HCT116 (cell line): ENCODE measurements at regions not wholly inside any gene's neighbourhood (a gene's known extent, or its start where the extent isn't known, plus 50 kb on each side); places are given as distances from the start of the nearest gene placed in this dataset.

ENCODE experiments used
- ATAC-seq: fragments of 200-7000 bp; cut with Tn5 transposase; 2 replicates; pipeline ENCODE4 v1.9.1; 2020; ENCODE audit warnings: mild to moderate bottlenecking, moderate library complexity
- BruUV-seq: library from RNA; stranded (reverse); fragments of 400-500 nt; replicated peaks from 2 replicates; lab custom pipeline; 2021; lab: Mats Ljungman, UMichigan
- CTCF ChIA-PET: fragments of 300-600 bp; sonication (Branson Sonifier 250); formaldehyde crosslinking; loops from one replicate; lab custom pipeline; 2021; ENCODE audit warnings: antibody characterized with exemption; lab: Charles Lee
- POLR2A ChIA-PET: fragments of 300-600, 350-600 bp; sonication (Branson Sonifier 250); formaldehyde crosslinking; loops from one replicate; lab custom pipeline; 2021; ENCODE audit warnings: antibody characterized with exemption; lab: Charles Lee
- RAD21 ChIA-PET, 2 experiments: fragments of 300-600 bp; sonication (Branson Sonifier 250); formaldehyde crosslinking; loops; one replicate each; lab custom pipeline; 2023; ENCODE audit warnings: low total read pairs in 2 of 2; ENCODE audit not compliant: uncharacterized antibody in 2 of 2, unreplicated experiment in 2 of 2, low non-redundant PET in 1 of 2; lab: Charles Lee
- DNase-seq: peaks from one replicate; pipeline ENCODE4 v3.0.0-alpha.2; 2010; ENCODE audit warnings: low read depth, low spot score
- H2AFZ ChIP-seq: fragments of 200-600 bp; shearing (Covaris generic), sonication (generic); 2 replicates; pipeline ENCODE4 v1.6.1; 2017; ENCODE audit warnings: low read depth, mixed run types, mixed read lengths, antibody characterized with exemption, low read length; ENCODE audit not compliant: poor library complexity, severe bottlenecking
- H3K27ac ChIP-seq: 2 replicates; pipeline ENCODE4 v1.5.1; 2012; ENCODE audit warnings: low read depth, low read length
- H3K27me3 ChIP-seq: fragments of 200-600 bp; sonication (generic); 2 replicates; pipeline ENCODE4 v1.6.1; 2016; ENCODE audit warnings: mixed run types, low read length, mixed read lengths; ENCODE audit not compliant: insufficient read depth
- H3K36me3 ChIP-seq, 2 experiments: fragments of 200-500 bp in 1 of 2; fragments of 200-600 bp in 1 of 2; sonication (Bioruptor generic) in 1 of 2; sonication (generic) in 1 of 2; 2 replicates each; pipeline versions ENCODE4 v1.5.1 to v1.6.1; 2014 to 2016; ENCODE audit warnings: low read length in 2 of 2, inconsistent platforms in 1 of 2, mixed read lengths in 1 of 2, mixed run types in 1 of 2; ENCODE audit not compliant: insufficient read depth in 2 of 2, control insufficient read depth in 1 of 2
- H3K4me1 ChIP-seq, 2 experiments: fragments of 200-600 bp in 1 of 2; sonication (generic) in 1 of 2; 2 replicates each; pipeline versions ENCODE4 v1.5.1 to v1.6.1; 2012 to 2017; ENCODE audit warnings: low read length in 2 of 2, inconsistent platforms in 1 of 2, mild to moderate bottlenecking in 1 of 2, mixed read lengths in 1 of 2, mixed run types in 1 of 2, moderate library complexity in 1 of 2; ENCODE audit not compliant: insufficient read depth in 2 of 2, control insufficient read depth in 1 of 2
- H3K4me2 ChIP-seq: fragments of 200-600 bp; sonication (generic); 2 replicates; pipeline ENCODE4 v1.6.1; 2017; ENCODE audit warnings: mixed run types, low read length, mixed read lengths
- H3K4me3 ChIP-seq, 2 experiments: fragments of 200-600 bp in 1 of 2; sonication (generic) in 1 of 2; replicated peaks in 1 of 2; 2 replicates each; pipeline ENCODE4 v1.5.1; 2011 to 2016; ENCODE audit warnings: low read length in 2 of 2, control low read depth in 1 of 2, low read depth in 1 of 2, mild to moderate bottlenecking in 1 of 2, mixed read lengths in 1 of 2, mixed run types in 1 of 2
- H3K79me2 ChIP-seq: fragments of 200-600 bp; sonication (generic); 2 replicates; pipeline ENCODE4 v1.6.1; 2017; ENCODE audit warnings: mild to moderate bottlenecking, mixed run types, low read length, moderate library complexity, mixed read lengths; ENCODE audit not compliant: insufficient read depth
- H3K9ac ChIP-seq: fragments of 200-600 bp; sonication (generic); 2 replicates; pipeline ENCODE4 v1.6.1; 2016; ENCODE audit warnings: low read length, mixed read lengths
- H3K9me2 ChIP-seq: fragments of 200-600 bp; sonication (generic), shearing (Covaris generic); 2 replicates; pipeline ENCODE4 v1.6.1; 2017; ENCODE audit warnings: mixed run types, mild to moderate bottlenecking, moderate library complexity; ENCODE audit not compliant: insufficient read depth
- H3K9me3 ChIP-seq, 2 experiments: fragments of 200-500 bp in 1 of 2; fragments of 200-600 bp in 1 of 2; sonication (Bioruptor generic) in 1 of 2; sonication (generic) in 1 of 2; 2 replicates each; pipeline ENCODE4 v1.6.1; 2014 to 2017; ENCODE audit warnings: low read length in 2 of 2, mixed read lengths in 2 of 2, inconsistent platforms in 1 of 2, low read depth in 1 of 2, mild to moderate bottlenecking in 1 of 2, mixed run types in 1 of 2, moderate library complexity in 1 of 2; ENCODE audit not compliant: control insufficient read depth in 1 of 2, insufficient read depth in 1 of 2
- H4K20me1 ChIP-seq: fragments of 200-600 bp; sonication (generic), shearing (Covaris generic); 2 replicates; pipeline ENCODE4 v1.6.1; 2017; ENCODE audit warnings: mixed run types, mild to moderate bottlenecking, moderate library complexity; ENCODE audit not compliant: insufficient read depth
- CBX3 ChIP-seq: IDR thresholded peaks from 2 replicates; pipeline ENCODE4 v1.6.1; 2012; ENCODE audit warnings: low read depth
- EZH2phosphoT487 ChIP-seq: fragments of 200-600 bp; IDR thresholded peaks from 2 replicates; pipeline ENCODE4 v1.6.1; 2018; ENCODE audit warnings: antibody characterized with exemption, borderline replicate concordance
- MAX ChIP-seq: IDR thresholded peaks from 2 replicates; pipeline ENCODE4 v1.6.1; 2012
- POLR2AphosphoS5 ChIP-seq: IDR thresholded peaks from 2 replicates; pipeline ENCODE4 v1.6.1; 2011; ENCODE audit warnings: mild to moderate bottlenecking, low read depth, low read length, moderate library complexity
- RAD21 ChIP-seq: IDR thresholded peaks from 2 replicates; pipeline ENCODE4 v1.6.1; 2012; ENCODE audit warnings: low read depth, mild to moderate bottlenecking
- REST ChIP-seq: IDR thresholded peaks from 2 replicates; pipeline ENCODE4 v1.6.1; 2012; ENCODE audit warnings: low read depth
- YY1 ChIP-seq: IDR thresholded peaks from 2 replicates; pipeline ENCODE4 v1.6.1; 2011; ENCODE audit warnings: low read length, low read depth, moderate library complexity, mild to moderate bottlenecking; ENCODE audit not compliant: insufficient replicate concordance; ENCODE audit errors: extremely low read depth
- ZFX ChIP-seq: fragments of 450-650 bp; IDR thresholded peaks from 2 replicates; pipeline ENCODE4 v1.6.1; 2017
- ZNF274 ChIP-seq: fragments of 200-500 bp; sonication (Bioruptor generic); IDR thresholded peaks from 2 replicates; pipeline ENCODE4 v1.6.1; 2014; ENCODE audit warnings: mild to moderate bottlenecking, low read depth, low read length, inconsistent platforms
- intact Hi-C: fragments of 100-400 bp; cut with micrococcal nuclease; formaldehyde crosslinking; loops from 2 replicates; pipeline ENCODE4 v1.10.0; 2022
- TF ChIP-seq, protein P1 (sequence below), 3 experiments: fragments of 200-600 bp in 1 of 3; sonication (generic) in 1 of 3; IDR thresholded peaks in 2 of 3; conservative IDR thresholded peaks in 1 of 3; 2 replicates each; pipeline ENCODE4 v1.5.1; 2012 to 2017; ENCODE audit warnings: low read depth in 2 of 3, low read length in 2 of 3, antibody characterized with exemption in 1 of 3, borderline replicate concordance in 1 of 3, control low read depth in 1 of 3, mild to moderate bottlenecking in 1 of 3, mixed read lengths in 1 of 3, mixed run types in 1 of 3, moderate library complexity in 1 of 3; ENCODE audit not compliant: insufficient read depth in 1 of 3
- TF ChIP-seq, protein P2 (sequence below): IDR thresholded peaks from 2 replicates; pipeline ENCODE4 v1.6.1; 2011; ENCODE audit warnings: mild to moderate bottlenecking, low read length, moderate library complexity; ENCODE audit not compliant: insufficient replicate concordance; ENCODE audit errors: extremely low read depth
- TF ChIP-seq, protein P3 (sequence below): IDR thresholded peaks from 2 replicates; pipeline ENCODE4 v1.6.1; 2012

DNA sequence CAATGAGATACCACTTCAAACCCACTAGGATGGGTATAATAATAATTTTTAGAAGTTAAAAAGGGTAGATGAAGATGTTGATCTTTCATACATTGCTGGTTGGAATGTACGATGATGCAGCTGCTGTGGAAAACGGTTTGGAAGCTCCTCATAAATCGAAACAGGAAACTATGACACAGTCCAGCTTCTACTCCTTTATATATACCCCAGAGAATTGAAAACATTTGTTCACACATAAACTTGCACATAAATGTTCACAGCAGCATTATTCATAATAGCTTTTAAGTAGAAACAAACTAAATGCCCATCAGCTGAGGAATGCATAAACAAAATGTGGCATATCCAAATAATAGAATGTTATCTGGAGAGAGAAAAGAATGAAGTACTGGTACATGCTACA lies 95.0 kb downstream of the STRADB start:
- CTCF ChIA-PET = no interaction called here
- Histone ChIP-seq H2AFZ (no peak overlapping the region), H3K9ac (no peak overlapping the region), H3K36me3 (no peaks in the 10 kb centered on the region), H4K20me1 (no peaks in the 10 kb centered on the region), H3K4me2 (no peak overlapping the region), H3K27me3 (no peaks in the 10 kb centered on the region), H3K9me3 (no peaks in the 10 kb centered on the region)
- intact Hi-C loops = no loop called here
- no TSS peak for BruUV-seq
- RAD21 ChIA-PET = no interaction called here
- TF ChIP-seq MAX = no peak
- no peak for TF ChIP-seq ZFX
- TF ChIP-seq, protein P1, sequence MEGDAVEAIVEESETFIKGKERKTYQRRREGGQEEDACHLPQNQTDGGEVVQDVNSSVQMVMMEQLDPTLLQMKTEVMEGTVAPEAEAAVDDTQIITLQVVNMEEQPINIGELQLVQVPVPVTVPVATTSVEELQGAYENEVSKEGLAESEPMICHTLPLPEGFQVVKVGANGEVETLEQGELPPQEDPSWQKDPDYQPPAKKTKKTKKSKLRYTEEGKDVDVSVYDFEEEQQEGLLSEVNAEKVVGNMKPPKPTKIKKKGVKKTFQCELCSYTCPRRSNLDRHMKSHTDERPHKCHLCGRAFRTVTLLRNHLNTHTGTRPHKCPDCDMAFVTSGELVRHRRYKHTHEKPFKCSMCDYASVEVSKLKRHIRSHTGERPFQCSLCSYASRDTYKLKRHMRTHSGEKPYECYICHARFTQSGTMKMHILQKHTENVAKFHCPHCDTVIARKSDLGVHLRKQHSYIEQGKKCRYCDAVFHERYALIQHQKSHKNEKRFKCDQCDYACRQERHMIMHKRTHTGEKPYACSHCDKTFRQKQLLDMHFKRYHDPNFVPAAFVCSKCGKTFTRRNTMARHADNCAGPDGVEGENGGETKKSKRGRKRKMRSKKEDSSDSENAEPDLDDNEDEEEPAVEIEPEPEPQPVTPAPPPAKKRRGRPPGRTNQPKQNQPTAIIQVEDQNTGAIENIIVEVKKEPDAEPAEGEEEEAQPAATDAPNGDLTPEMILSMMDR (IDR thresholded peaks at IDR 0.05 in 2 of 3, conservative IDR thresholded peaks at IDR 0.05 in 1 of 3; ENCODE audit: borderline replicate concordance in 1 of 3, insufficient read depth in 1 of 3, low read depth in 2 of 3, low read length in 2 of 3) = no peak
- no peak for TF ChIP-seq EZH2phosphoT487
- TF ChIP-seq YY1 = no peak
- no peak for TF ChIP-seq CBX3
- TF ChIP-seq, protein P2, sequence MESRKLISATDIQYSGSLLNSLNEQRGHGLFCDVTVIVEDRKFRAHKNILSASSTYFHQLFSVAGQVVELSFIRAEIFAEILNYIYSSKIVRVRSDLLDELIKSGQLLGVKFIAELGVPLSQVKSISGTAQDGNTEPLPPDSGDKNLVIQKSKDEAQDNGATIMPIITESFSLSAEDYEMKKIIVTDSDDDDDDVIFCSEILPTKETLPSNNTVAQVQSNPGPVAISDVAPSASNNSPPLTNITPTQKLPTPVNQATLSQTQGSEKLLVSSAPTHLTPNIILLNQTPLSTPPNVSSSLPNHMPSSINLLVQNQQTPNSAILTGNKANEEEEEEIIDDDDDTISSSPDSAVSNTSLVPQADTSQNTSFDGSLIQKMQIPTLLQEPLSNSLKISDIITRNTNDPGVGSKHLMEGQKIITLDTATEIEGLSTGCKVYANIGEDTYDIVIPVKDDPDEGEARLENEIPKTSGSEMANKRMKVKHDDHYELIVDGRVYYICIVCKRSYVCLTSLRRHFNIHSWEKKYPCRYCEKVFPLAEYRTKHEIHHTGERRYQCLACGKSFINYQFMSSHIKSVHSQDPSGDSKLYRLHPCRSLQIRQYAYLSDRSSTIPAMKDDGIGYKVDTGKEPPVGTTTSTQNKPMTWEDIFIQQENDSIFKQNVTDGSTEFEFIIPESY = no peak
- TF ChIP-seq ZNF274 = no peak
- no peak for TF ChIP-seq POLR2AphosphoS5
- TF ChIP-seq, protein P3, sequence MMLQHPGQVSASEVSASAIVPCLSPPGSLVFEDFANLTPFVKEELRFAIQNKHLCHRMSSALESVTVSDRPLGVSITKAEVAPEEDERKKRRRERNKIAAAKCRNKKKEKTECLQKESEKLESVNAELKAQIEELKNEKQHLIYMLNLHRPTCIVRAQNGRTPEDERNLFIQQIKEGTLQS = no peak
- TF ChIP-seq REST = no peak
- TF ChIP-seq RAD21 = no peak
- TF ChIP-seq, all 23 proteins: peak for 0
- Histone ChIP-seq H3K4me3 (no peak overlapping the region), H3K9me2 (0 out of 2 replicates have a peak, but pooled peaks cover 3% of the 10 kb centered on the region), H3K79me2 (no peaks in the 10 kb centered on the region), H3K27ac (no peak overlapping the region), H3K4me1 (no peaks in the 10 kb centered on the region)
- POLR2A ChIA-PET = no interaction called here
- ATAC-seq (no peak), DNase-seq (no peak)
